PFSK-1 (cell line): ENCODE measurements at regions not wholly inside any gene's neighbourhood (a gene's known extent, or its start where the extent isn't known, plus 50 kb on each side); places are given as distances from the start of the nearest gene placed in this dataset.

Experiments
- FOXP2 ChIP-seq: optimal IDR thresholded peaks from 2 replicates; pipeline ENCODE3; 2011; ENCODE audit warnings: borderline replicate concordance, control low read depth, inconsistent platforms; ENCODE audit not compliant: insufficient read depth; ENCODE audit errors: extremely low read length, extremely low read depth
- POLR2AphosphoS5 ChIP-seq: IDR thresholded peaks from 2 replicates; pipeline ENCODE4 v1.6.1; 2012; ENCODE audit warnings: low read depth, mild to moderate bottlenecking, control low read depth, low read length, moderate library complexity
- SIN3A ChIP-seq: IDR thresholded peaks from 2 replicates; pipeline ENCODE4 v1.6.1; 2012; ENCODE audit warnings: mild to moderate bottlenecking, low read length, moderate library complexity, borderline replicate concordance; ENCODE audit not compliant: insufficient read depth
- TAF1 ChIP-seq: IDR thresholded peaks from 2 replicates; pipeline ENCODE4 v1.6.1; 2012; ENCODE audit warnings: low read length, control low read depth, borderline replicate concordance; ENCODE audit not compliant: insufficient read depth
- TF ChIP-seq, protein P1 (sequence below), 2 experiments: IDR thresholded peaks; 2 replicates each; pipeline versions ENCODE4 v1.6.1 to v1.8.0; 2011 to 2012; ENCODE audit warnings: low read depth in 2 of 2, low read length in 2 of 2, control low read depth in 1 of 2, inconsistent platforms in 1 of 2, mild to moderate bottlenecking in 1 of 2, moderate library complexity in 1 of 2; ENCODE audit not compliant: insufficient read depth in 1 of 2

DNA sequence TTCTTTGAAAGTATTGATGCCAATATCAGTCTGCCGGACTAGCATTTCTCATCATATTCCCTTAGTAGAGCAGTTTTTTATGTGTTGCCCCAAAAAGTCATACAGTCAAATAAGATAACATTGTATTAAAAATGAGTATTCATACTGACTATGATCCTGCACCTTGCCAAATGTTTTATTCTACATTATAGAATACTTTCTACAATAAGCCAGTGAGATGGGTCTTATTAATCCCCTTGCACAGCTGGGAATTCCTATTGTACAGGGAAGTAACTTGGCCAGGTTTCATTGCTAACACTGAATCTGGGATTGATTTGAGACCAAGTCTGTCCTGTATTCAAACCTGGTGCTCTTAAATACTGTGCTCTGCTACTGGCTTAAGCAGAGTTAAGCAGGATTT lies 114.0 kb downstream of the KCTD12 start:
- TF ChIP-seq POLR2AphosphoS5 = no peak
- no peak for TF ChIP-seq SIN3A
- TF ChIP-seq FOXP2 = no peak
- TF ChIP-seq, protein P1, sequence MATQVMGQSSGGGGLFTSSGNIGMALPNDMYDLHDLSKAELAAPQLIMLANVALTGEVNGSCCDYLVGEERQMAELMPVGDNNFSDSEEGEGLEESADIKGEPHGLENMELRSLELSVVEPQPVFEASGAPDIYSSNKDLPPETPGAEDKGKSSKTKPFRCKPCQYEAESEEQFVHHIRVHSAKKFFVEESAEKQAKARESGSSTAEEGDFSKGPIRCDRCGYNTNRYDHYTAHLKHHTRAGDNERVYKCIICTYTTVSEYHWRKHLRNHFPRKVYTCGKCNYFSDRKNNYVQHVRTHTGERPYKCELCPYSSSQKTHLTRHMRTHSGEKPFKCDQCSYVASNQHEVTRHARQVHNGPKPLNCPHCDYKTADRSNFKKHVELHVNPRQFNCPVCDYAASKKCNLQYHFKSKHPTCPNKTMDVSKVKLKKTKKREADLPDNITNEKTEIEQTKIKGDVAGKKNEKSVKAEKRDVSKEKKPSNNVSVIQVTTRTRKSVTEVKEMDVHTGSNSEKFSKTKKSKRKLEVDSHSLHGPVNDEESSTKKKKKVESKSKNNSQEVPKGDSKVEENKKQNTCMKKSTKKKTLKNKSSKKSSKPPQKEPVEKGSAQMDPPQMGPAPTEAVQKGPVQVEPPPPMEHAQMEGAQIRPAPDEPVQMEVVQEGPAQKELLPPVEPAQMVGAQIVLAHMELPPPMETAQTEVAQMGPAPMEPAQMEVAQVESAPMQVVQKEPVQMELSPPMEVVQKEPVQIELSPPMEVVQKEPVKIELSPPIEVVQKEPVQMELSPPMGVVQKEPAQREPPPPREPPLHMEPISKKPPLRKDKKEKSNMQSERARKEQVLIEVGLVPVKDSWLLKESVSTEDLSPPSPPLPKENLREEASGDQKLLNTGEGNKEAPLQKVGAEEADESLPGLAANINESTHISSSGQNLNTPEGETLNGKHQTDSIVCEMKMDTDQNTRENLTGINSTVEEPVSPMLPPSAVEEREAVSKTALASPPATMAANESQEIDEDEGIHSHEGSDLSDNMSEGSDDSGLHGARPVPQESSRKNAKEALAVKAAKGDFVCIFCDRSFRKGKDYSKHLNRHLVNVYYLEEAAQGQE (IDR thresholded peaks at IDR 0.05; ENCODE audit: insufficient read depth in 1 of 2, low read depth in 2 of 2, low read length in 2 of 2) = no peak
- no peak for TF ChIP-seq TAF1

DNA sequence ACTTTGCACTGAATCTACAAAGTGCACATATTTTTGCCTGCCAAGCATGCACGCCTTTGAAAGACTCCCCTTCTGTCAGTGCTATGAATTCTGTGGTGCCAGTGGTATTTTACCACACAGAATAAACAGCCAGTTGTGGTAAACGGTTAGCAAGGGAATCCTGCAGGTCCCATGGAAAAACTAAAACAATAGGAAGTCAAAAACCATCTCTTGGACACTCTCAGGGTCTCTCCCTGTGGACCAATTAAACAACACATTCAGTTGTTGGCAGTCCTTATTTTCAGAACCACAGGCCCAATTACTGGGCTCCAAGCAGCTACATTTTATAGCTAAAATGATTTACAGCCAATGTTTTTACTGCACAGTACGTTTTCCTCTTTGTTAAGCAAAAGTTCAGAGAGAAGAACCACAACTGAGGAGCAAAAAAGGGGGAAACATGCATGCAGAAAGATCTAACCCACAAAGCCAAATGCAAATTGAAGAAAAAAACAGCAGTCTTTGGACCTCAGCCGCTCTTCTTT lies 116.9 kb downstream of the KCTD12 start:
- TF ChIP-seq FOXP2 = no peak
- TF ChIP-seq, protein P1 (IDR thresholded peaks at IDR 0.05; ENCODE audit: insufficient read depth in 1 of 2, low read depth in 2 of 2, low read length in 2 of 2) = no peak
- TF ChIP-seq TAF1 = no peak
- no peak for TF ChIP-seq SIN3A
- no peak for TF ChIP-seq POLR2AphosphoS5

DNA sequence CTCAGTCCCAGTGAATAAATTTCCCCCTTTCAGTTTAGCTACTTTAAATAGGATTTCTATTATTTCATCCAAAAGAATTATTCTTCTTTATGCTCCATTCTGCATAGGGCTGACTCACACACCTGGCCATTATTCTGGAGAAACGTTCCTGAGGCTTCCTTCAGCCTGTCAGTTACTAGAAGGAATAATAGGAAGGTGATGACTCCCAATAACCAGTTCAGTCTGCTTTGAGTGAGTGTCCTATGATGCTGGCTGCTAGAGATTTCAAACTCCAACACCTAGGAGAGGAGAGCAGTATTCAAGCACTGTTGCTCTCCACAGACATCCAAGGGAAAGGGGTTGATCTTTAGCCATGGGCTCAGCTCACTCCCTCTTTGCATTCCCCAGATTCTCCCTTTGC lies 117.8 kb downstream of the KCTD12 start:
- TF ChIP-seq FOXP2 (no peak), SIN3A (no peak), TAF1 (no peak), POLR2AphosphoS5 (no peak)
- TF ChIP-seq, protein P1 (IDR thresholded peaks at IDR 0.05; ENCODE audit: insufficient read depth in 1 of 2, low read depth in 2 of 2, low read length in 2 of 2) = no peak

DNA sequence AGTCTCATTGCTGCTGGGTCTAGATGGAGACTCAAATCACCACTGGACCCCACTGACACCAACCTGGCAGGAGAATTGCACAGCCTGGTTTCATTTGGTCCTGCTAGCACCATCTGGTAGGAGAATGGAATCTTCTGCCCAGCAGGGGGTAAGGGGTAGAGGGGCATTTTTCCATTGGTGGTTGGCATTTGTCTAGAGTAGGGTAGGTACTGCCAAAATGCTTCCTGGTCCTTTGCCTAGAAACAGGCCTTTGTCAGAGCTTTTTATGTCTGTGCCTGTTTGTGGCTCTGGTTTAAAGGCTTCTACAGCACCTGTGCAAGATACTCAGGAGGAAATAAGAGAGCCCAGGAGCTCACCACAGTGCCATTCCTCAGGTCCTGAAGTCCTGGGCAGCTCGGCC lies 121.3 kb downstream of the KCTD12 start:
- TF ChIP-seq POLR2AphosphoS5 (no peak), SIN3A (no peak), TAF1 (no peak), FOXP2 (no peak)
- TF ChIP-seq, protein P1 (IDR thresholded peaks at IDR 0.05; ENCODE audit: insufficient read depth in 1 of 2, low read depth in 2 of 2, low read length in 2 of 2) = no peak

DNA sequence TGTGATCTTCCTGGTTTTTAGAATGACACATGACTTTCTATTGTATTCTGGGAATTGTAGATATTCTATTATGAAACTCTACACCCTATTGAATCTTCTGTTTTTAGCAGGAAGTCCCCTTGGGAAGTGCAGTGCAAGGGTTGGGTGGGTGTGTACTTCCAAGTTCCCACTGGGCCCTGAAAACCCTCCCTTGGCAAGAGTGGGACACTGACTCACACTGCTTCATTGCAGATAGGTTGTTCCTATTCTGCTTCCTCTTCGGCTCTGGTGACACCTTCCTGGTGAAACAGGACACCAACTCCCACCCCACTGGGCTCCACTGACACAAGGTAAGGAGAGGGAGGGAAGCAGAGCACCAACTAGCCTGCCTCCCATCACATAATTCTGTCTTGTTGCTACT lies 121.8 kb downstream of the KCTD12 start:
- no peak for TF ChIP-seq FOXP2
- TF ChIP-seq POLR2AphosphoS5 = no peak
- TF ChIP-seq, protein P1 (IDR thresholded peaks at IDR 0.05; ENCODE audit: insufficient read depth in 1 of 2, low read depth in 2 of 2, low read length in 2 of 2) = no peak
- no peak for TF ChIP-seq SIN3A
- no peak for TF ChIP-seq TAF1
